ENCODE measurements at regions not wholly inside any gene's neighbourhood (a gene's known extent, or its start where the extent isn't known, plus 50 kb on each side); places are given as distances from the start of the nearest gene placed in this dataset.
"Not testable (repeated sequence)": the region's sequence is repeated elsewhere in the genome, so short reads cannot be mapped to it uniquely, and the experiment has no call there.

DNA sequence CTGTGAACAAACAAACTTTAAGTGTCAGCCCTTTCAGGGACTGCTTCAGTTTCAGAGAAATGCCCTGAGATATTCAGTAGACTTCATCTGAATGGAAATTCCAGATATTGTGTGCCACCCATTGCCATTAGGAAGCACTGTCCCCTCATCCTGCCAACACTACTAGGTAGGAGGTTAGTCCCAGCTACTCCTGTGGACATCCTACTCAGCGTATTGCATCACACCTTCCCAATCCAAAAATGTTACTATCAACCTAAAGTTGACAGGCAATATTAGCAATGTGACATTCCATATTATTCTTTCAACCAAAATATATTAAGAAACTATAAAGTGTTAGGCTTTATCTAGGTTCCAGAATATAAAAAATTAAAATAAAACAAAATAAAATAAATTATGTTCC lies 552.0 kb upstream of the ST8SIA4 start:
- Mint-ChIP-seq H3K4me3 (no peak overlapping the region), H3K27me3 (ENCODE audit: insufficient read depth) (no peaks in the 10 kb centered on the region), H3K36me3 (ENCODE audit: low read depth) (no peaks in the 10 kb centered on the region), H3K9me3 (no peaks in the 10 kb centered on the region), H3K4me1 (ENCODE audit: low read depth) (no peaks in the 10 kb centered on the region), H3K27ac (no peak overlapping the region)
- intact Hi-C loops (cut with micrococcal nuclease), result no loop called here
- no peak for DNase-seq (ENCODE audit: low spot score)

- DNase-seq (ENCODE audit: low spot score); H3K9me3 Mint-ChIP-seq; intact Hi-C loops (cut with micrococcal nuclease); H3K4me3 Mint-ChIP-seq; H3K4me1 Mint-ChIP-seq (ENCODE audit: low read depth); H3K27ac Mint-ChIP-seq; H3K36me3 Mint-ChIP-seq (ENCODE audit: low read depth); H3K27me3 Mint-ChIP-seq (ENCODE audit: insufficient read depth): not testable (repeated sequence)
Measured at GRCh38 chr5:101442281-101442680, 539.2 kb upstream of the ST8SIA4 start.

GRCh38 chr5:101440173-101440572 lies 537.1 kb upstream of the ST8SIA4 start:
- Mint-ChIP-seq H3K4me1 (ENCODE audit: low read depth) (no peaks in the 10 kb centered on the region), H3K36me3 (ENCODE audit: low read depth) (no peaks in the 10 kb centered on the region), H3K4me3 (no peak overlapping the region), H3K27ac (no peak overlapping the region), H3K9me3 (peaks cover 7% of the 10 kb centered on the region), H3K27me3 (ENCODE audit: insufficient read depth) (no peaks in the 10 kb centered on the region)
- no peak for DNase-seq (ENCODE audit: low spot score)
- intact Hi-C loops (cut with micrococcal nuclease), result no loop called here

- Mint-ChIP-seq H3K27ac (no peak overlapping the region), H3K36me3 (ENCODE audit: low read depth) (no peaks in the 10 kb centered on the region), H3K4me1 (ENCODE audit: low read depth) (no peaks in the 10 kb centered on the region), H3K9me3 (no peaks in the 10 kb centered on the region), H3K27me3 (ENCODE audit: insufficient read depth) (no peaks in the 10 kb centered on the region), H3K4me3 (no peak overlapping the region)
- intact Hi-C loops (cut with micrococcal nuclease), result no loop called here
- DNase-seq (ENCODE audit: low spot score), result no peak
Measured at GRCh38 chr5:101437351-101437750, 534.3 kb upstream of the ST8SIA4 start.

DNA sequence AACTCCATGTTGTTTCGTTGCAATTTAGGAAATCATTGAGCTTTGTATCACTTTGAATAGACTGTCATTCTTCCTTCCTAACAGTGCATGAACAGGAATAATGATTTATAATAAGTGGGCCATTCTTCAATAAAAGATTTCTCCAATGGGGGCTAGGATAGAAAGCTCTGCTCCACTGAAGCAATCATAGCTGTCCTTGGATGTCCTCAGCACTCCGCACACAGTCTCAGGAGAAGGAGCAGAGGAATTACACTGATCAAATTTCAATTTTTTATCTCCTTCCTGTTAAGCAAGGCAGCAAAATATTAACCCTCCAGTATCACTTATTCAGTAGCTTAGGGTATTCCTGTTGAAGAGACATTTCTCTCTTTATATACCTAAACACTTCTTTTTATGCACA lies 532.7 kb upstream of the ST8SIA4 start:
- intact Hi-C loops (cut with micrococcal nuclease), result no loop called here
- no peak for DNase-seq (ENCODE audit: low spot score)
- Mint-ChIP-seq H3K4me3 (no peak overlapping the region), H3K9me3 (no peaks in the 10 kb centered on the region), H3K27me3 (ENCODE audit: insufficient read depth) (no peaks in the 10 kb centered on the region), H3K4me1 (ENCODE audit: low read depth) (no peaks in the 10 kb centered on the region), H3K36me3 (ENCODE audit: low read depth) (no peaks in the 10 kb centered on the region), H3K27ac (no peak overlapping the region)

DNA sequence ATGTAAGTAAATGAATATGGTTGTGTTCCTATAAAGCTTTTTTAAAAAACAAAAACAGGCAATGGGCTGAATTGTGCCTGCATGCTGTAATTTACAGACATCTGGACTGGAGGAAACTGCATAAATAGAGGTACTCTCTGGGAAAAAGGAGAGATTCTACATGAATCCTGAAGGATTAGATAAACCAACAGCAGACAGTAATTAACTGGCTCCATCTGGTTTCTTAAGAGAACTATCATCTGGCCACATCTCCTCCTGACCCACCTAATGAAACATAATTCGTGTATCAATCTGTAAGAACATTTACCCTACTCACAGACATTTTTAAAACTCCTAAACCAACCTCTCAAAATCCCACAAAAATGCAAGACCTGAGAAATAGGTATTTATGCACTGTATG lies 528.1 kb upstream of the ST8SIA4 start:
- Mint-ChIP-seq H3K4me1 (ENCODE audit: low read depth) (no peaks in the 10 kb centered on the region), H3K27ac (no peak overlapping the region), H3K27me3 (ENCODE audit: insufficient read depth) (peaks cover 2% of the 10 kb centered on the region), H3K9me3 (no peaks in the 10 kb centered on the region), H3K36me3 (ENCODE audit: low read depth) (no peaks in the 10 kb centered on the region), H3K4me3 (no peak overlapping the region)
- intact Hi-C loops (cut with micrococcal nuclease), result no loop called here
- DNase-seq (ENCODE audit: low spot score), result no peak

DNA sequence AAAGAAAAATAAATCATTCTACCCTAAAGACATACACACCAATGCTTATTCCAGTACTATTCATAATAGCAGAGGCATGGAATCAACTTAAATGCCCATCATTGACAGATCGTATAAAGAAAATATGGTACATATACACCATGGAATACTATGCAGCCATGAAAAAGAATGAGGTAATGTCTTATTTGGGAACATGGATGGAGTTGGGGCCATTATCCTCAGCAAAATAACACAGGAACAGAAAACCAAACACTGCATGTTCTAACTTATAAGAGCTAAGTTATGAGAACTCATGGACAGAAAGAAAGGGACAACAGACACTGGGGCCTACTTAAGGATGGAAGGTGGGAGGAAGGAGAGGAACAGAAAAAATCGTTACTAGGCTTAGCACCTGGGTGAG lies 527.5 kb upstream of the ST8SIA4 start:
- Mint-ChIP-seq H3K9me3 (no peaks in the 10 kb centered on the region), H3K27me3 (ENCODE audit: insufficient read depth) (peaks cover 2% of the 10 kb centered on the region), H3K4me3 (no peak overlapping the region), H3K27ac (no peak overlapping the region), H3K36me3 (ENCODE audit: low read depth) (no peaks in the 10 kb centered on the region), H3K4me1 (ENCODE audit: low read depth) (no peaks in the 10 kb centered on the region)
- intact Hi-C loops (cut with micrococcal nuclease), result no loop called here
- DNase-seq (ENCODE audit: low spot score), result no peak

GRCh38 chr5:101429241-101429640 lies 526.2 kb upstream of the ST8SIA4 start:
- Mint-ChIP-seq H3K27me3 (ENCODE audit: insufficient read depth) (peaks cover 2% of the 10 kb centered on the region), H3K27ac (no peak overlapping the region), H3K4me3 (no peak overlapping the region), H3K9me3 (no peaks in the 10 kb centered on the region), H3K36me3 (ENCODE audit: low read depth) (no peaks in the 10 kb centered on the region), H3K4me1 (ENCODE audit: low read depth) (no peaks in the 10 kb centered on the region)
- intact Hi-C loops (cut with micrococcal nuclease), result no loop called here
- no peak for DNase-seq (ENCODE audit: low spot score)

DNA sequence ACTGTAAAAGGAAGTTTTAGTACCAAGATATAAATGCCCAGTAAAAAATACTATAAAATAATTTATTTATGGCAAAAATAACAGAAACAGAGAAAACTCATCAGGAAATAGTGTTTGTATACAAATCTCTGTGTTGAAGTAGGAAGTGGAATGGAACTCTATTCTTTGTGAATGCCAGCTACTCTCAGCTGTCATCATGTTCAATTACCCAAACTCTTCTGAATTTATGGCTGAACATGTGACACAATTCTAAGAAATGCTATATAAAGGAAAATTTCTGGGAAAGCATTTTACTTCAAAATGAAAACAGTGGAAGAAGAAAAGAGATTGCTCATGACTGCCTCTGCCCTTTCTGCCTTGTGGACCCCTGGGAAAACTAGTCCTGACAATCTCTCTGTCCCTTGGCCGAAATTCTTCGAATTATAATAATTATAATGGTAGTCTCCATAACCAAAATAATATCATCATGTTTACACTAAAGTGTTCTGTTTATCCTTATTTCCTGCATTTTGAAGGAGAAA lies 522.3 kb upstream of the ST8SIA4 start:
- intact Hi-C loops (cut with micrococcal nuclease), result no loop called here
- no peak for DNase-seq (ENCODE audit: low spot score)
- Mint-ChIP-seq H3K4me1 (ENCODE audit: low read depth) (no peaks in the 10 kb centered on the region), H3K4me3 (no peak overlapping the region), H3K27ac (no peak overlapping the region), H3K36me3 (ENCODE audit: low read depth) (no peaks in the 10 kb centered on the region), H3K27me3 (ENCODE audit: insufficient read depth) (peaks cover 2% of the 10 kb centered on the region), H3K9me3 (no peaks in the 10 kb centered on the region)

DNA sequence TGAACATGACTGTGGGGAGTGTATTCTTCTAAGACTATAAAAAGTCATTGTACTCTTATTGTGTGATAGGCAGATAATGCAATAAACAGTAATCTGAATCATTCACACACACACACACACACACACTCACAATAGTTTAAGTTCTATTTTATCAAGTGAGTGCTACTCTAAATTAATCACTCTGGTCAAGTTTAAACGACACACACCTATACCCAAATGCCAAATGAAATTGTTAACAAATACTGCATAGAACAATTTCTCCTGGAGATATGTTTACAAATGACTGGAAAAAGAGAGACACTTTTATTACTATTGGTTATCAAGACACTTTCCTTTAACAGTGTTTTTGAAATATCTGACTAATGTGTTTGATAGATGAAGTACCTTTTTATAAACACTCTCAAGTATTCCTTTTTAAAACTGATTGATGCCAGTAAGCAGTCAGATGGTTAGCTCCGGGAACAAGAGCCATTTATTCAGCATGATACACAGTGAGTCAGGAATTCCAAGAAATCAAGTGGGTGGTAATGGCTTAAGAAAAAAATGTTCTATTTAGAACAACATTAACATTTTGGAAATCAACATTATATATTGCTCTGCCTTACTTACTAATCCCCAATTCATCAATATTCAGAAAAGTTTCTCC lies 521.6 kb upstream of the ST8SIA4 start:
- Mint-ChIP-seq H3K9me3 (no peaks in the 10 kb centered on the region), H3K27me3 (ENCODE audit: insufficient read depth) (peaks cover 2% of the 10 kb centered on the region), H3K4me1 (ENCODE audit: low read depth) (no peaks in the 10 kb centered on the region), H3K36me3 (ENCODE audit: low read depth) (no peaks in the 10 kb centered on the region), H3K27ac (no peak overlapping the region), H3K4me3 (no peak overlapping the region)
- intact Hi-C loops (cut with micrococcal nuclease), result no loop called here
- no peak for DNase-seq (ENCODE audit: low spot score)

GRCh38 chr5:101418713-101419118 lies 515.6 kb upstream of the ST8SIA4 start:
- intact Hi-C loops (cut with micrococcal nuclease), result no loop called here
- H3K4me1 Mint-ChIP-seq (ENCODE audit: low read depth), result no peaks in the 10 kb centered on the region
- no peak overlapping the region for H3K4me3 Mint-ChIP-seq
- H3K27ac Mint-ChIP-seq, result no peak overlapping the region
- H3K9me3 Mint-ChIP-seq, result no peaks in the 10 kb centered on the region
- no peaks in the 10 kb centered on the region for H3K36me3 Mint-ChIP-seq (ENCODE audit: low read depth)
- no peaks in the 10 kb centered on the region for H3K27me3 Mint-ChIP-seq (ENCODE audit: insufficient read depth)
- no peak for DNase-seq (ENCODE audit: low spot score)

DNA sequence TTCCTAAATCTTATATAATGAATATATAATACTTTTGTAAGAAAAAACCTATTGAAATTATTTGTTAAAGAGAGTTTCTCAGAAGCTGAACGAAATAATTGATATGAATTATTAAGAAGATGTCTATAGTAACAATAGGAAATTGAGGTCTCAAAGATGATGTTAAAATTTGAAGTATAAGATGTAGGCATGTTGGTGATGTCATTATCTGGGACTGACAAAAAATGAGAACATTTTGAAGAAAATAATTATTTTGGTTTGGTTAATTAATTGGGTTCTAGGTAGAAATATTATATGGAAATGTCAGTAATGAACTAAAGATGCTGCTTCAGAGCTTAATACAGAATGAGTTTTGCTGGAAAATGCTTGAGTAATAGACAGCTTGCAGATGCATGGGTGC lies 501.4 kb upstream of the ST8SIA4 start:
- Mint-ChIP-seq H3K4me3 (no peak overlapping the region), H3K27ac (no peak overlapping the region), H3K9me3 (no peaks in the 10 kb centered on the region), H3K36me3 (ENCODE audit: low read depth) (no peaks in the 10 kb centered on the region), H3K4me1 (ENCODE audit: low read depth) (no peaks in the 10 kb centered on the region), H3K27me3 (ENCODE audit: insufficient read depth) (no peaks in the 10 kb centered on the region)
- DNase-seq (ENCODE audit: low spot score), result no peak
- intact Hi-C loops (cut with micrococcal nuclease), result no loop called here

GRCh38 chr5:101393795-101394450 lies 490.8 kb upstream of the ST8SIA4 start:
- no peaks in the 10 kb centered on the region for H3K4me1 Mint-ChIP-seq (ENCODE audit: low read depth)
- no peak for DNase-seq (ENCODE audit: low spot score)
- H3K27ac Mint-ChIP-seq, result no peak overlapping the region
- H3K4me3 Mint-ChIP-seq, result no peak overlapping the region
- H3K27me3 Mint-ChIP-seq (ENCODE audit: insufficient read depth), result no peaks in the 10 kb centered on the region
- intact Hi-C loops (cut with micrococcal nuclease), result no loop called here
- H3K9me3 Mint-ChIP-seq, result no peaks in the 10 kb centered on the region
- H3K36me3 Mint-ChIP-seq (ENCODE audit: low read depth), result no peaks in the 10 kb centered on the region
